ENCODE measurements at regions not wholly inside any gene's neighbourhood (a gene's known extent, or its start where the extent isn't known, plus 50 kb on each side); places are given as distances from the start of the nearest gene placed in this dataset.

GRCh38 chr20:22719167-22719591, 134.8 kb upstream of the FOXA2 start:
- no peak overlapping the region for H3K4me2 ChIP-seq
- no peaks in the 10 kb centered on the region for H3F3A ChIP-seq (ENCODE audit: low read depth)
- DNase-seq (ENCODE audit: low spot score) = no peak
- Mint-ChIP-seq H3K4me3 (no peak overlapping the region), H3K4me1 (no peaks in the 10 kb centered on the region), H3K36me3 (no peaks in the 10 kb centered on the region), H3K9me3 (no peaks in the 10 kb centered on the region), H3K27me3 (ENCODE audit: insufficient read depth, low read depth) (no peaks in the 10 kb centered on the region), H3K27ac (no peak overlapping the region)
- no peaks in the 10 kb centered on the region for H4K20me1 ChIP-seq (ENCODE audit: low read depth)
- H3K27ac ChIP-seq = no peak overlapping the region
- no peaks in the 10 kb centered on the region for H3K27me3 ChIP-seq
- H2AFZ ChIP-seq (replicated peaks) = no peak overlapping the region
- TF ChIP-seq CTCF (IDR thresholded peaks at IDR 0.05) (no peak), EZH2 (IDR thresholded peaks at IDR 0.05) (no peak)
- no peaks in the 10 kb centered on the region for H3K4me1 ChIP-seq
- H3K79me2 ChIP-seq (ENCODE audit: low read depth) = no peaks in the 10 kb centered on the region
- no peaks in the 10 kb centered on the region for H3K9me3 ChIP-seq (ENCODE audit: low read depth)
- H3K36me3 ChIP-seq = no peaks in the 10 kb centered on the region
- H3K4me3 ChIP-seq = no peak overlapping the region
- H3K9ac ChIP-seq = no peak overlapping the region

- TF ChIP-seq EZH2phosphoT487 (IDR thresholded peaks at IDR 0.05) = no peak
- no peak for TF ChIP-seq EZH2 (IDR thresholded peaks at IDR 0.05)
- no peak for TF ChIP-seq CTCF (IDR thresholded peaks at IDR 0.05)
- Histone ChIP-seq H4K20me1 (ENCODE audit: low read depth) (no peaks in the 10 kb centered on the region), H3K27me3 (no peaks in the 10 kb centered on the region), H3K27ac (no peak overlapping the region), H3K9ac (no peak overlapping the region), H3K36me3 (no peaks in the 10 kb centered on the region), H3K79me2 (ENCODE audit: low read depth) (no peaks in the 10 kb centered on the region), H3K4me1 (no peaks in the 10 kb centered on the region), H3K4me2 (no peak overlapping the region), H3K4me3 (no peak overlapping the region), H2AFZ (replicated peaks) (no peak overlapping the region), H3K9me3 (ENCODE audit: low read depth) (no peaks in the 10 kb centered on the region), H3F3A (ENCODE audit: low read depth) (no peaks in the 10 kb centered on the region)
- Mint-ChIP-seq H3K4me3 (no peak overlapping the region), H3K36me3 (no peaks in the 10 kb centered on the region), H3K4me1 (no peaks in the 10 kb centered on the region), H3K27ac (no peak overlapping the region), H3K9me3 (no peaks in the 10 kb centered on the region), H3K27me3 (ENCODE audit: insufficient read depth, low read depth) (no peaks in the 10 kb centered on the region)
- no peak for DNase-seq (ENCODE audit: low spot score)
These were observed 135.8 kb upstream of the FOXA2 start for GRCh38 chr20:22720206-22720605.

- no peaks in the 10 kb centered on the region for H3F3A ChIP-seq (ENCODE audit: low read depth)
- DNase-seq (ENCODE audit: low spot score) = no peak
- H3K9ac ChIP-seq = no peak overlapping the region
- H3K79me2 ChIP-seq (ENCODE audit: low read depth) = no peaks in the 10 kb centered on the region
- no peak overlapping the region for H3K4me3 ChIP-seq
- H3K27me3 ChIP-seq = no peaks in the 10 kb centered on the region
- no peak overlapping the region for H3K27ac Mint-ChIP-seq
- H3K4me1 Mint-ChIP-seq = no peaks in the 10 kb centered on the region
- no peaks in the 10 kb centered on the region for H3K36me3 Mint-ChIP-seq
- no peak overlapping the region for H3K4me3 Mint-ChIP-seq
- H3K4me1 ChIP-seq = no peaks in the 10 kb centered on the region
- H3K9me3 Mint-ChIP-seq = no peaks in the 10 kb centered on the region
- no peak overlapping the region for H3K27ac ChIP-seq
- no peaks in the 10 kb centered on the region for H3K36me3 ChIP-seq
- no peaks in the 10 kb centered on the region for H3K27me3 Mint-ChIP-seq (ENCODE audit: insufficient read depth, low read depth)
- H3K9me3 ChIP-seq (ENCODE audit: low read depth) = no peaks in the 10 kb centered on the region
- TF ChIP-seq EZH2 (IDR thresholded peaks at IDR 0.05) (no peak), EZH2phosphoT487 (IDR thresholded peaks at IDR 0.05) (no peak), CTCF (IDR thresholded peaks at IDR 0.05) (no peak)
- no peak overlapping the region for H3K4me2 ChIP-seq
- H2AFZ ChIP-seq (replicated peaks) = no peak overlapping the region
- H4K20me1 ChIP-seq (ENCODE audit: low read depth) = no peaks in the 10 kb centered on the region
These were observed 138.4 kb upstream of the FOXA2 start for GRCh38 chr20:22722811-22723210.

GRCh38 chr20:22723659-22724058, 139.3 kb upstream of the FOXA2 start:
- Histone ChIP-seq H3K79me2 (ENCODE audit: low read depth) (no peaks in the 10 kb centered on the region), H3F3A (ENCODE audit: low read depth) (no peaks in the 10 kb centered on the region), H2AFZ (replicated peaks) (no peak overlapping the region), H3K9ac (no peak overlapping the region), H3K27ac (no peak overlapping the region), H3K4me3 (no peak overlapping the region), H3K27me3 (no peaks in the 10 kb centered on the region), H4K20me1 (ENCODE audit: low read depth) (no peaks in the 10 kb centered on the region), H3K36me3 (no peaks in the 10 kb centered on the region), H3K9me3 (ENCODE audit: low read depth) (no peaks in the 10 kb centered on the region), H3K4me1 (no peaks in the 10 kb centered on the region), H3K4me2 (no peak overlapping the region)
- no peak overlapping the region for H3K27ac Mint-ChIP-seq
- no peak for TF ChIP-seq EZH2 (IDR thresholded peaks at IDR 0.05)
- TF ChIP-seq CTCF (IDR thresholded peaks at IDR 0.05) = no peak
- TF ChIP-seq EZH2phosphoT487 (IDR thresholded peaks at IDR 0.05) = no peak
- no peaks in the 10 kb centered on the region for H3K27me3 Mint-ChIP-seq (ENCODE audit: insufficient read depth, low read depth)
- no peaks in the 10 kb centered on the region for H3K4me1 Mint-ChIP-seq
- no peaks in the 10 kb centered on the region for H3K9me3 Mint-ChIP-seq
- no peaks in the 10 kb centered on the region for H3K36me3 Mint-ChIP-seq
- no peak for DNase-seq (ENCODE audit: low spot score)
- H3K4me3 Mint-ChIP-seq = no peak overlapping the region
